Right renal cortex interstitium (tissue), 3 donors: ENCODE measurements at regions not wholly inside any gene's neighbourhood (a gene's known extent, or its start where the extent isn't known, plus 50 kb on each side); places are given as distances from the start of the nearest gene placed in this dataset.
"Not testable (repeated sequence)": the region's sequence is repeated elsewhere in the genome, so short reads cannot be mapped to it uniquely, and the experiment has no call there.

Experiments used
- DNase-seq, 3 donors: peaks; one replicate each; pipeline ENCODE4 v3.0.0-alpha.2; 2013; ENCODE audit warnings: low read depth in 3 of 3, low spot score in 2 of 3

DNA sequence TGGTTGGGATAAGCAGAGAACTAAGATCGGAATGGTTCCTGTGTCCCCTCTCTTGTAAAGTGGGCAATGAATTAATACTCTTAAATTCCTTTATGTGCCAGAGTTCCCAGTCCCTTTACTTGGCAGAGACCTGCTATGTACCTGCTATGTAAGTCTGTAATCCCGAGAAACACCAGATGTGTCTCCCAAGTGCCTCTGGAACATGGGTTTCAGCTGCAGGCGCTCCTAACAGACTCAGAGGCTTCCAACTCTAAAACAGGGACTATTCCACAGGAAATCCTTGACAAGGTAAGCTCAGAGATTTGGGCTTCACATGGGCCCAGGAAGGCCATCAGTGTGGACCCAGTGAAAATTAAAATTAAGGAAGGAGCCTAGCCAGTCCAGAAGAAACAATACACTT lies 117.7 kb upstream of the PLCL2 start:
- no peak for DNase-seq

GRCh38 chr3:16768014-16768413 lies 116.7 kb upstream of the PLCL2 start:
- DNase-seq = no peak

GRCh38 chr3:16768956-16769355 lies 115.8 kb upstream of the PLCL2 start:
- DNase-seq = peak in 1 of 3 donors; percentile 29

GRCh38 chr3:16769525-16769924 lies 115.2 kb upstream of the PLCL2 start:
- no peak for DNase-seq

- no peak for DNase-seq
Observed at GRCh38 chr3:16770021-16770420, 114.7 kb upstream of the PLCL2 start.

DNA sequence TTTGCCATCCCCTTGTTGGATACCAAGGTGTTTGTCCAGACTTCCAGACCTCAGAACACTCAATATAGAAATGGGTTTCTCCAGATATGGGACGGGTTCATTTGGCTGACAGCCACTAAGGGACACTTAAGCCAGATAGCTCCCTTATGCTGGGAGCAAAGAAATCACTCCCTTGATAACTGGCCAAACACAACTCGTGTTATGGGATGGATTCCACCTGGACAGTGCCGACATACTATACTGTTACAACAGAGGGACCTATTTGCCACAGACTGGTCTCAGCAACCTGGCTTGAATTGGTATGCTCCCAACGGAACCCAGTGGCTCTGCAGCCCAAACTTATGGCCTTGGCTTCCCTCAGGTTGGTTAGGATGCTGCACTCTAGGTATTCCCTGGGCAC lies 114.0 kb upstream of the PLCL2 start:
- DNase-seq = no peak

GRCh38 chr3:16773594-16773993 lies 111.2 kb upstream of the PLCL2 start:
- not testable (repeated sequence) for DNase-seq

DNA sequence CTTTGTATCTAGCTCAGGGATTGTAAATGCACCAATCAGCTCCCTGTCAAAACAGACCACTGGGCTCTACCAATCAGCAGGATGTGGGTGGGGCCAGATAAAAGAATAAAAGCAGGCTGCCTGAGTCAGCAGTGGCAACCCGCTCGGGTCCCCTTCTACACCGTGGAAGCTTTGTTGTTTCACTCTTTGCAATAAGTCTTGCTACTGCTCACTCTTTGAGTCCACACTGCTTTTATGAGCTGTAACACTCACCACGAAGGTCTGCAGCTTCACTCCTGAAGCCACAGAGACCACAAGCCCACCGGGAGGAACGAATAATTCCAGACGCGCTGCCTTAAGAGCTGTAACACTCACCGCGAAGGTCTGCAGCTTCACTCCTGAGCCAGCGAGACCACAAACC lies 110.2 kb upstream of the PLCL2 start:
- not testable (repeated sequence) for DNase-seq

DNA sequence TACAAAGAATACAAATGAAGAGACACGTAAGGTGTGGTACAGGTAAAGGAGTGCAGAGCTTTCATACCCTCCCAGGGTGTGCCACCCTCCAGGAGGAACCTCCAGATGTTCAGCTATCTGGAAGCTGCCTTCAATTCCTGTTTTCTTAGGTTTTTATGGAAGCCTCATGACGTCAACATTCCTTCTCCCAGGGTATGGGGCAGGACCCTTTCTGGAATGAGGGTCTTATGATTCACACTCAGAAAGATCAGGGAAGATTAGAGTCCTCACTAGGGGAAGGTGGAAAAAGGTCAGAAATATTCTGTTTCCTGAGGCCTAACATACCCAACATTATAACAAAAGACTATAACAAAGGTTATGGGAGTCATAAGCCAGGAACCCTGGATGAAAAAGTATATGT lies 99.8 kb upstream of the PLCL2 start:
- no peak for DNase-seq

DNA sequence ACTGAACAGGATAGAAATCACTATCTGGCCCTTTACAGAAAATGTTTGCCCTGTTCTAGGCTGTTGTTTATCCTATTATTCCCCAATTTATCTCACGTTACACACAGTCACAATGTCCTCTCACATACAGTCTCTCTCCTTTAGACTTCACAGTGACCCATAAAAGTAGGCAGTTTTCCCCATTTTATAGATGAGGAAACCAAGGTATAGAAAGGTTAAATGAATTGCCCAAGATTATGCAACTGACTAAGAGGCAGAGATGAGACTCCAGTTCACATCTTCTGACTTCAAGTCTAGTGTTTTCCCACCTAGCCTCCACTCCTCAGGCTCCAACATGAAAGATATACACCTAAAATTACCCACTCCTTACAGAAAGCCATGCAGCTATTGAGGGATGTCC lies 99.3 kb upstream of the PLCL2 start:
- DNase-seq = no peak

DNA sequence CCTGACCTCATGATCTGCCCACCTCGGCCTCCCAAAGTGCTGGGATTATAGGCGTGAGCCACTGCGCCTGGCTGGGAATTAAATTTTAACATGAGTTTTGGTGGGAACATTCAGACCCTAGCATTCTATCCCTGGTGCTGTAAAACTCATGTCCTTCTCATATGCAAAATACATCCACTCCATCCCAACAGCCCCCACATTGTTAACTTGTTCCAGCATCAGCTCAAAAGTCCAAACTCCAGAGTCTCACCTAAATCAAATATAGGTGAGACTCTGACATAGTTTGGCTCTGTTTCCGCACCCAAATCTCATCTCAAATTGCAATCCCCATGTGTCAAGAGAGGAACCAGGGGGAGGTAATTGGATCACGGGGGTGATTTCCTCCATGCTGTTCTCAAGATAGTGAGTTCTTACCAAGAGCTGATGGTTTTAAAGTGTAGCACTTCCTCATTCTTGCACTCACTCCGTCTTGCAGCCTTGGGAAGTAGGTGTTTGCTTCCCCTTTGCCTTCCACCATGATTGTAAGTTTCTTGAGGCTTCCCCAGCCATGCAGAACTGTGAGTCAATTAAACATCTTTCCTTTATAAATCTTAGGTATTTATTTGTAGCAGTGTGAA lies 96.2 kb upstream of the PLCL2 start:
- no peak for DNase-seq

- DNase-seq = no peak
Observed at GRCh38 chr3:16789344-16790120, 95.2 kb upstream of the PLCL2 start.

DNA sequence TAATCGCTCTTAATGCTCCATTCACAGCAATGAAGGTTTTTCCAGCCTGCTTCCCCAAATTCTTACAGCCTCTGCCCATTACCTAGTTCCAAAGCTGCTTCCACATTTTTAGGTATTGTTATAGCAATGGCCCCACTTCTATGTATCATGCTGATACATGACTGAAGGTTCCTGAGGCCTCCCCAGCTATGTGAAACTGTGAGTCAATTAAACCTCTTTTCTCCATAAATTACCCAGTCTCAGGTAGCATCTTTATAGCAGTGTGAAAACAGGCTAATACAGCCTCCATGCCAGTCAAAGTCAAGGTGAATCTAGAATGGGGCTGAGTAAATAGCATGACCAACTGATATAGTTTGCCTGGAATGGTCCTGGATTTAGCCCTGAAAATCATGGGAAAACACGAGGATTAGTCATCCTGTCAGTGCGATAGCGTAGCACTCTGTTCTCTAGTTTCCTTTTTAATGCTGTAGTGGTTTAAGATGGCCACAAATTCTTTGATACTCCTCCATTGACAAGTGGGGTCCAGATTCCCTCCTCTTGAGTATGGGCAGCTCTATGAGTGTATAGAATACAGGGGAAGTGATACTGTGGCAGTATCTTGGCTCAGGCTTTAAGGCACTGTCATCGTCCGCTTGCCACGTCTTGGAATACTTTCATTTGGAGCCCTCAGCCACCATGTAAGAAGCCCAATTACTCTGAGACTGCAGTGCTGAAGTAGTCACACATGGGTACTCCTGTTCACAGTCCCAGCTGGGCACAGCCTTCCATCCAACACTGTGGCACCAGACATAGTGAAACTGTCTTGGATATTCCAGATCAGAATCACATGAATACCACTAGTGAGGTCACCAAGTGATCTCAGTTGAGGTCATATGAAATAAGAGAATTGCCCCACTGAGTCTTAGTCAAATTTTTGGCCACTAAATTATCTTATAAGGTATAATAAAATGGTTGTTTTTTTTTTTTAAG lies 94.0 kb upstream of the PLCL2 start:
- no peak for DNase-seq

- no peak for DNase-seq
Observed at GRCh38 chr3:16793321-16793720, 91.4 kb upstream of the PLCL2 start.

GRCh38 chr3:16794257-16794656 lies 90.5 kb upstream of the PLCL2 start:
- DNase-seq = no peak

DNA sequence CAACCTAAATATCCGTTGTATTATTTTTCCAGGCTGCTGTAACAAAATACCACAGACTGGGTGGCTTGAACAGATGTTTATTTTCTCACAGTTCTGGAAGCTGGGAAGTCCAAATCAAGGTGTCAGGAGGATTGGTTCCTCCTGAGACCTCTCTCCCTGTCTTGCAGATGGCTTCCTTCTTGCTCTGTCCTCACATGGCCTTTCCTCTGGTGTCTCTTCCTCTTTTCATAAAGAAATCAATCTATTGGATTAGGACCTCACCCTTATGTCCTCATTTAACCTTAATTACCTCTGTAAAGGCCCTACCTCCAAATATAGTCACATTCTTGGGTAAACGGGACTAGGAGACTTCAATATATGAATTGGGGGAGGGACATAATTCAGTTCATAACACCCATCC lies 89.2 kb upstream of the PLCL2 start:
- DNase-seq = no peak

- DNase-seq = no peak
Observed at GRCh38 chr3:16797831-16798230, 86.9 kb upstream of the PLCL2 start.

- no peak for DNase-seq
Observed at GRCh38 chr3:16798738-16799137, 86.0 kb upstream of the PLCL2 start.

DNA sequence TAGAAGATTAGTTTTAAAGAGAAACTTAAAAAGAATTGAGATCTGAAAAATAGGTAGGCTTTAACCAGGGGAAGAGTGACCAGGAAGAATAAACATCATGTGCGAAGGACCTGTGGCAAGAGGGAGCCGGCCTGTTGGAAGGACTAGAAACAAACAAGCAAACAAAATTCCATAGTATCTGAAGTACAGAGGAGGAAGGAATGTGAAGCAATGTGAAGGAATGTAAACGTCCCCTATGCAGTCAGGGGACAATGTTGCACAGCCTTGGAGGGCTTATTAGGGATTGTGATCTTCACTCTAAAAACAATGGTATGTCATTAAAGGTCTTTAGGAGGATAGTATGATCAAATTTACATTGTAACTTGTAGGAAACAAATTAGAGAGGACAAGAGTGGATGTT lies 84.4 kb upstream of the PLCL2 start:
- no peak for DNase-seq

DNA sequence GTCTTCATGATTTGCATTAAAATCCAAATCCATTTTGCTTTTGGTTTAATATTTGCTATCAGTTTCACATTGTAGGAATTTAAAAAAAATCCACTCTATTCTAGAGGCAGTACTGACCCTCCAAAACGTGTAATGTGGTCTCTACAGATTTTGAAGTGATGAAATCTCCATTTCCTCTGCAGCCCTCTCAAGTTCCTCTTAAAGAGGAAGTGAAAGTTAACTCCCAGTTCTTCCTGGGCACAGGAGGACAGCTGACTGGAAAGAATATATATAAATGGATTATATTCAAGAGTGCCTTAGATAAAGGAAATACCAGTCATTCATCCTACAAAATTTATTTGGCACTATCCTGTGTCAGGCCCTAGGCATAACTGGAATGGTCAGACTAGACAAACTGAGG lies 83.5 kb upstream of the PLCL2 start:
- no peak for DNase-seq

GRCh38 chr3:16801698-16802097 lies 83.1 kb upstream of the PLCL2 start:
- no peak for DNase-seq
